ENCODE measurements at regions not wholly inside any gene's neighbourhood (a gene's known extent, or its start where the extent isn't known, plus 50 kb on each side); places are given as distances from the start of the nearest gene placed in this dataset.

DNA sequence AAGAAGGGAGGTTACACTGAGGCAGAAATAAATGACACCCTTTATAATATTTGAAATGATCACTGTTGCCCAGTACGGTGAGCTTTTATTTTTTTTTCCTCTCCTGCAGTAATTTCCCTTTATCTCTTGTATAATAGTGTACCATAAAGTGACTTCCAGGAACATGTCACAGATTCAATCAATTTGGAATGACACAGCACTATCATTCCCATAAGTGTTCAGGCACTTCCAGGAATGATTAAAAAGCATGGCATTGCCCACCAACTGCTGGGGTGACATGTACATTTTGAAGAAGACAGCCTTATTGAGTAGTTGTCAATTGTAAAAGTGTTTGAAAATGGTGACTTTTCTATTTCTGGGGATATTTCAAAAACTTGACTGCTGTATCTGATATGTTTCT lies 1700.9 kb upstream of the NUDT12 start:
- no peaks in the 10 kb centered on the region for H3K4me1 ChIP-seq (ENCODE audit: control insufficient read depth in 4 of 4, insufficient read depth in 4 of 4, low read length in 3 of 4)
- no peaks in the 10 kb centered on the region for H3K9me3 ChIP-seq (ENCODE audit: control insufficient read depth in 4 of 4, low read length in 3 of 4)
- no peak overlapping the region for H3K27ac ChIP-seq (ENCODE audit: low read depth in 1 of 2, low read length in 2 of 2)
- H3K4me3 ChIP-seq (ENCODE audit: low read depth in 1 of 3, low read length in 3 of 3), result no peak overlapping the region
- TF ChIP-seq RXRA (IDR thresholded peaks at IDR 0.05) (no peak), FOXA2 (IDR thresholded peaks at IDR 0.05) (no peak), SP1 (IDR thresholded peaks at IDR 0.05) (no peak), HNF4A (conservative IDR thresholded peaks at IDR 0.05) (no peak), YY1 (IDR thresholded peaks at IDR 0.05) (no peak), GABPA (IDR thresholded peaks at IDR 0.05 in 1 of 2, conservative IDR thresholded peaks at IDR 0.05 in 1 of 2) (no peak), ATF3 (IDR thresholded peaks at IDR 0.05) (no peak)
- TF ChIP-seq, protein P1, sequence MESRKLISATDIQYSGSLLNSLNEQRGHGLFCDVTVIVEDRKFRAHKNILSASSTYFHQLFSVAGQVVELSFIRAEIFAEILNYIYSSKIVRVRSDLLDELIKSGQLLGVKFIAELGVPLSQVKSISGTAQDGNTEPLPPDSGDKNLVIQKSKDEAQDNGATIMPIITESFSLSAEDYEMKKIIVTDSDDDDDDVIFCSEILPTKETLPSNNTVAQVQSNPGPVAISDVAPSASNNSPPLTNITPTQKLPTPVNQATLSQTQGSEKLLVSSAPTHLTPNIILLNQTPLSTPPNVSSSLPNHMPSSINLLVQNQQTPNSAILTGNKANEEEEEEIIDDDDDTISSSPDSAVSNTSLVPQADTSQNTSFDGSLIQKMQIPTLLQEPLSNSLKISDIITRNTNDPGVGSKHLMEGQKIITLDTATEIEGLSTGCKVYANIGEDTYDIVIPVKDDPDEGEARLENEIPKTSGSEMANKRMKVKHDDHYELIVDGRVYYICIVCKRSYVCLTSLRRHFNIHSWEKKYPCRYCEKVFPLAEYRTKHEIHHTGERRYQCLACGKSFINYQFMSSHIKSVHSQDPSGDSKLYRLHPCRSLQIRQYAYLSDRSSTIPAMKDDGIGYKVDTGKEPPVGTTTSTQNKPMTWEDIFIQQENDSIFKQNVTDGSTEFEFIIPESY (IDR thresholded peaks at IDR 0.05), result no peak
- TF ChIP-seq, protein P2, sequence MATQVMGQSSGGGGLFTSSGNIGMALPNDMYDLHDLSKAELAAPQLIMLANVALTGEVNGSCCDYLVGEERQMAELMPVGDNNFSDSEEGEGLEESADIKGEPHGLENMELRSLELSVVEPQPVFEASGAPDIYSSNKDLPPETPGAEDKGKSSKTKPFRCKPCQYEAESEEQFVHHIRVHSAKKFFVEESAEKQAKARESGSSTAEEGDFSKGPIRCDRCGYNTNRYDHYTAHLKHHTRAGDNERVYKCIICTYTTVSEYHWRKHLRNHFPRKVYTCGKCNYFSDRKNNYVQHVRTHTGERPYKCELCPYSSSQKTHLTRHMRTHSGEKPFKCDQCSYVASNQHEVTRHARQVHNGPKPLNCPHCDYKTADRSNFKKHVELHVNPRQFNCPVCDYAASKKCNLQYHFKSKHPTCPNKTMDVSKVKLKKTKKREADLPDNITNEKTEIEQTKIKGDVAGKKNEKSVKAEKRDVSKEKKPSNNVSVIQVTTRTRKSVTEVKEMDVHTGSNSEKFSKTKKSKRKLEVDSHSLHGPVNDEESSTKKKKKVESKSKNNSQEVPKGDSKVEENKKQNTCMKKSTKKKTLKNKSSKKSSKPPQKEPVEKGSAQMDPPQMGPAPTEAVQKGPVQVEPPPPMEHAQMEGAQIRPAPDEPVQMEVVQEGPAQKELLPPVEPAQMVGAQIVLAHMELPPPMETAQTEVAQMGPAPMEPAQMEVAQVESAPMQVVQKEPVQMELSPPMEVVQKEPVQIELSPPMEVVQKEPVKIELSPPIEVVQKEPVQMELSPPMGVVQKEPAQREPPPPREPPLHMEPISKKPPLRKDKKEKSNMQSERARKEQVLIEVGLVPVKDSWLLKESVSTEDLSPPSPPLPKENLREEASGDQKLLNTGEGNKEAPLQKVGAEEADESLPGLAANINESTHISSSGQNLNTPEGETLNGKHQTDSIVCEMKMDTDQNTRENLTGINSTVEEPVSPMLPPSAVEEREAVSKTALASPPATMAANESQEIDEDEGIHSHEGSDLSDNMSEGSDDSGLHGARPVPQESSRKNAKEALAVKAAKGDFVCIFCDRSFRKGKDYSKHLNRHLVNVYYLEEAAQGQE (IDR thresholded peaks at IDR 0.05), result no peak
- no peak for DNase-seq (ENCODE audit: low spot score)
- no peaks in the 10 kb centered on the region for H3K27me3 ChIP-seq (ENCODE audit: control insufficient read depth in 4 of 4, insufficient read depth in 4 of 4, low read length in 3 of 4)
- 56% methylated on average over 1 of the region's 1 CpG for WGBS
- no peaks in the 10 kb centered on the region for H3K36me3 ChIP-seq (ENCODE audit: control insufficient read depth in 4 of 4, insufficient read depth in 3 of 4, low read depth in 1 of 4, low read length in 3 of 4)
- H3K9ac ChIP-seq (ENCODE audit: low read depth in 1 of 2, low read length in 2 of 2), result no peak overlapping the region

DNA sequence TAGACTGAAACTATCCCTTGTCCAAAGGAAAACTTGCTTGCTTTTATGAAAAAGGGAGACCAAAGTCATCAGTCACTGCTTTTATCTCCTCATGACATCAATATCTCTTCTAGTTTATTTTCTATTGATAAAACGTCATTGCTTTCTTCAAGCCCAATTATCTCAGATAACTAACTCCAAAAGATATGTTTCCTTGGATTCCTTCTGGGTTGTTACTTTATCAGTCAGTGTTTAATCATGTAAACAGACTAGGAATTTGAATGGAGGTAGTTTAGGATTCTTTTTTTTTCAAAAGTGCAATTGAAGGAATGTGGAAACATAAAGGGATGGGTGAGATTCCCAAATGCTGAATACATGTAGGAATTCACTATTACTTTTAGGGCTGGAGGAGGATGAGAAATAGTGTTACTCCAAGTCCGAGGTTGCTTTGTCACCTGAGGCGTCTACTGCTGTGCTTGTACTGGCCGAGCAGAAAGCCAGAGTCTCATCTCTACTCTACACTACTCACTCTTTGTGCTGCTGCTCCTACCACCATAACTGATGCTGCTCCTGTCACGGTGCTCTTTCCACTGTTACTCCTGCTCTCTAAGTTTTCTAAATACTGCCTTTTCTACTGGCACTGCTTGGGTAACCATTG lies 1697.1 kb upstream of the NUDT12 start:
- H3K36me3 ChIP-seq (ENCODE audit: control insufficient read depth in 4 of 4, insufficient read depth in 3 of 4, low read depth in 1 of 4, low read length in 3 of 4), result no peaks in the 10 kb centered on the region
- no peak overlapping the region for H3K4me3 ChIP-seq (ENCODE audit: low read depth in 1 of 3, low read length in 3 of 3)
- H3K9me3 ChIP-seq (ENCODE audit: control insufficient read depth in 4 of 4, low read length in 3 of 4), result no peaks in the 10 kb centered on the region
- no peak for DNase-seq (ENCODE audit: low spot score)
- 42% methylated on average over 5 of the region's 5 CpGs for WGBS
- no peak for TF ChIP-seq RAD21 (IDR thresholded peaks at IDR 0.05)
- TF ChIP-seq, protein P2 (IDR thresholded peaks at IDR 0.05), result no peak
- TF ChIP-seq, protein P1 (IDR thresholded peaks at IDR 0.05), result no peak
- no peak for TF ChIP-seq EGR1 (IDR thresholded peaks at IDR 0.05; ENCODE audit: low read depth in 2 of 2)
- H3K27me3 ChIP-seq (ENCODE audit: control insufficient read depth in 4 of 4, insufficient read depth in 4 of 4, low read length in 3 of 4), result no peaks in the 10 kb centered on the region
- no peak overlapping the region for H3K27ac ChIP-seq (ENCODE audit: low read depth in 1 of 2, low read length in 2 of 2)
- H3K9ac ChIP-seq (ENCODE audit: low read depth in 1 of 2, low read length in 2 of 2), result no peak overlapping the region
- no peaks in the 10 kb centered on the region for H3K4me1 ChIP-seq (ENCODE audit: control insufficient read depth in 4 of 4, insufficient read depth in 4 of 4, low read length in 3 of 4)

All from liver (tissue), 7 donors.